GM23338 (cell line): ENCODE measurements at regions not wholly inside any gene's neighbourhood (a gene's known extent, or its start where the extent isn't known, plus 50 kb on each side); places are given as distances from the start of the nearest gene placed in this dataset.

Experiments used
- ATAC-seq: fragments of 200-7000 bp; cut with Tn5 transposase; 3 replicates; pipeline ENCODE4 v1.9.1; 2020
- DNase-seq: peaks from one replicate; pipeline ENCODE4 v3.0.0-alpha.2; 2015; ENCODE audit warnings: low spot score
- H2AFZ ChIP-seq: fragments of 200-600 bp; sonication (generic); 2 replicates; pipeline ENCODE4 v1.8.0; 2016; ENCODE audit warnings: antibody characterized with exemption, mild to moderate bottlenecking, moderate library complexity
- H3F3A ChIP-seq: fragments of 200-600 bp; sonication (generic); replicated peaks from 2 replicates; pipeline ENCODE4 v1.8.0; 2017; ENCODE audit warnings: antibody characterized with exemption, mixed run types, low read depth
- H3K27ac ChIP-seq: fragments of 200-600 bp; sonication (generic); 2 replicates; pipeline ENCODE4 v1.6.1; 2016; ENCODE audit warnings: low read depth
- H3K27me3 ChIP-seq: fragments of 200-600 bp; sonication (generic); 2 replicates; pipeline ENCODE4 v1.8.0; 2016; ENCODE audit warnings: mild to moderate bottlenecking, mixed run types, moderate library complexity; ENCODE audit not compliant: insufficient read depth
- H3K36me3 ChIP-seq: fragments of 200-600 bp; sonication (generic); 2 replicates; pipeline ENCODE4 v1.8.0; 2016; ENCODE audit warnings: mild to moderate bottlenecking; ENCODE audit not compliant: insufficient read depth
- H3K4me1 ChIP-seq: fragments of 200-600 bp; sonication (generic); 2 replicates; pipeline ENCODE4 v1.8.0; 2016; ENCODE audit warnings: mild to moderate bottlenecking, moderate library complexity; ENCODE audit not compliant: insufficient read depth
- H3K4me2 ChIP-seq: fragments of 200-600 bp; sonication (generic); 2 replicates; pipeline ENCODE4 v1.7.1; 2017; ENCODE audit warnings: mixed run types
- H3K4me3 ChIP-seq: fragments of 200-600 bp; sonication (generic); 2 replicates; pipeline ENCODE4 v1.6.1; 2016; ENCODE audit warnings: mixed run types
- H3K79me2 ChIP-seq: fragments of 200-600 bp; sonication (generic); replicated peaks from 2 replicates; pipeline ENCODE4 v1.8.0; 2017; ENCODE audit warnings: mild to moderate bottlenecking; ENCODE audit not compliant: insufficient read depth
- H3K9me2 ChIP-seq: fragments of 200-600 bp; sonication (generic); 2 replicates; pipeline ENCODE4 v1.8.0; 2017; ENCODE audit not compliant: insufficient read depth
- H4K20me1 ChIP-seq: fragments of 200-600 bp; sonication (generic); replicated peaks from 2 replicates; pipeline ENCODE4 v1.8.0; 2017; ENCODE audit warnings: mild to moderate bottlenecking; ENCODE audit not compliant: insufficient read depth
- H3K27ac Mint-ChIP-seq: 2 replicates; pipeline ENCODE4 v1.8.0; 2020; ENCODE audit warnings: inconsistent platforms, mild to moderate bottlenecking, moderate library complexity, mixed read lengths
- H3K27me3 Mint-ChIP-seq: 3 replicates; pipeline ENCODE4 v1.8.0; 2022; ENCODE audit warnings: low read depth, mild to moderate bottlenecking, moderate library complexity, mixed read lengths, inconsistent platforms; ENCODE audit not compliant: insufficient read depth, poor library complexity
- H3K36me3 Mint-ChIP-seq: 3 replicates; pipeline ENCODE4 v1.8.0; 2021; ENCODE audit warnings: low read depth, mild to moderate bottlenecking, inconsistent platforms, moderate library complexity, mixed read lengths
- H3K4me1 Mint-ChIP-seq: 3 replicates; pipeline ENCODE4 v1.8.0; 2020; ENCODE audit warnings: mild to moderate bottlenecking, inconsistent platforms, mixed read lengths
- H3K4me3 Mint-ChIP-seq: 3 replicates; pipeline ENCODE4 v1.8.0; 2021; ENCODE audit warnings: moderate library complexity, mild to moderate bottlenecking, inconsistent platforms, mixed read lengths
- H3K9me3 Mint-ChIP-seq: 3 replicates; pipeline ENCODE4 v1.8.0; 2020; ENCODE audit warnings: moderate library complexity, mild to moderate bottlenecking, inconsistent platforms, mixed read lengths
- CREB1 ChIP-seq: fragments of 250-450 bp; sonication (Bioruptor Pico); IDR thresholded peaks from 2 replicates; pipeline ENCODE4 v1.5.0; 2020; ENCODE audit warnings: low read depth, mild to moderate bottlenecking, moderate library complexity
- EZH2phosphoT487 ChIP-seq: fragments of 200-600 bp; sonication (generic); IDR thresholded peaks from one replicate; pipeline ENCODE4 v1.8.1; 2018; ENCODE audit warnings: antibody characterized with exemption; ENCODE audit not compliant: unreplicated experiment
- JUNB ChIP-seq: IDR thresholded peaks from one replicate; pipeline ENCODE4 v1.6.1; 2016; ENCODE audit warnings: antibody characterized with exemption; ENCODE audit not compliant: unreplicated experiment
- NANOG ChIP-seq: IDR thresholded peaks from 2 replicates; pipeline ENCODE4 v1.6.1; 2016; ENCODE audit warnings: antibody characterized with exemption, borderline replicate concordance
- POLR2AphosphoS5 ChIP-seq: IDR thresholded peaks from 2 replicates; pipeline ENCODE4 v1.6.1; 2016; ENCODE audit warnings: antibody characterized with exemption, low read depth
- ZNF114 ChIP-seq: fragments of 250-450 bp; sonication (Bioruptor Pico); IDR thresholded peaks from 2 replicates; pipeline ENCODE4 v1.5.0; 2020; ENCODE audit warnings: mild to moderate bottlenecking, moderate library complexity
- ZNF331 ChIP-seq: fragments of 250-450 bp; sonication (Bioruptor Pico); IDR thresholded peaks from 2 replicates; pipeline ENCODE4 v1.5.0; 2020; ENCODE audit warnings: low read depth, mild to moderate bottlenecking, moderate library complexity
- TF ChIP-seq, protein P1 (sequence below): IDR thresholded peaks from 2 replicates; pipeline ENCODE4 v1.6.1; 2016; ENCODE audit warnings: antibody characterized with exemption
- TF ChIP-seq, protein P2 (sequence below): IDR thresholded peaks from one replicate; pipeline ENCODE4 v1.6.1; 2018; ENCODE audit warnings: antibody characterized with exemption; ENCODE audit not compliant: unreplicated experiment
- TF ChIP-seq, protein P3 (sequence below): fragments of 250-450 bp; sonication (Bioruptor Pico); IDR thresholded peaks from 2 replicates; pipeline ENCODE4 v1.5.0; 2020; ENCODE audit warnings: mild to moderate bottlenecking, moderate library complexity

DNA sequence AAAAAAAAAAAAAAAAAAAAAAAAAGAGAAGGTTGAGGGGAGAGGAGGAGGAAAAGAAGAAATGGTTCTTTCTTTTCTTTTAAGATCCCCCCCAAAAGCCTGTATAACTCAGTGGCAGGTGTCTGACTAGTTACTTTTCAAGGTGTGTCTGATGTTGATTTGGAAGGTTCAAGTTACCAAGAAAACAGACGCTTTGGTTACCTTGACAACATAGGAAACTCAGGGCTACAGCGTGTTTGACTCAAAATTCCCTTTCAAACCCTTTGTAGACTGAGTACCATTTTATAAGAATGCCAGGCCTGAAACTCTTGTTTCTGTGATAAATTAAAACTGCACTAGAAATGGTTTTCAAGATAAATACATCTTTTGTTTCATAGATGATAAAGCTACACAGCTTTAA is 286.8 kb downstream of the SKIDA1 start:
- no peak overlapping the region for H3K4me3 Mint-ChIP-seq
- no peak overlapping the region for H3K27ac ChIP-seq
- H3K27me3 ChIP-seq, result no peaks in the 10 kb centered on the region
- H3K4me1 ChIP-seq, result peaks cover 3% of the 10 kb centered on the region; the same call in 1 of the 2 replicates
- H3F3A ChIP-seq, result 0 out of 2 replicates have a peak, but pooled peaks cover 4% of the 10 kb centered on the region
- no peaks in the 10 kb centered on the region for H3K27me3 Mint-ChIP-seq
- no peak overlapping the region for H3K4me2 ChIP-seq
- no peaks in the 10 kb centered on the region for H3K79me2 ChIP-seq
- no peaks in the 10 kb centered on the region for H3K9me3 Mint-ChIP-seq
- H3K4me3 ChIP-seq, result no peak overlapping the region
- H3K36me3 ChIP-seq, result no peaks in the 10 kb centered on the region
- TF ChIP-seq, protein P1, sequence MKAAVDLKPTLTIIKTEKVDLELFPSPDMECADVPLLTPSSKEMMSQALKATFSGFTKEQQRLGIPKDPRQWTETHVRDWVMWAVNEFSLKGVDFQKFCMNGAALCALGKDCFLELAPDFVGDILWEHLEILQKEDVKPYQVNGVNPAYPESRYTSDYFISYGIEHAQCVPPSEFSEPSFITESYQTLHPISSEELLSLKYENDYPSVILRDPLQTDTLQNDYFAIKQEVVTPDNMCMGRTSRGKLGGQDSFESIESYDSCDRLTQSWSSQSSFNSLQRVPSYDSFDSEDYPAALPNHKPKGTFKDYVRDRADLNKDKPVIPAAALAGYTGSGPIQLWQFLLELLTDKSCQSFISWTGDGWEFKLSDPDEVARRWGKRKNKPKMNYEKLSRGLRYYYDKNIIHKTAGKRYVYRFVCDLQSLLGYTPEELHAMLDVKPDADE, result no peak
- TF ChIP-seq JUNB, result no peak
- TF ChIP-seq CREB1 (CRISPR knock-in tag), result no peak
- no peaks in the 10 kb centered on the region for H3K9me2 ChIP-seq
- no peaks in the 10 kb centered on the region for H4K20me1 ChIP-seq
- no peak overlapping the region for H3K27ac Mint-ChIP-seq
- ATAC-seq (no peak), DNase-seq (peak; percentile 39)
- H2AFZ ChIP-seq, result no peak overlapping the region
- H3K36me3 Mint-ChIP-seq, result no peaks in the 10 kb centered on the region
- no peaks in the 10 kb centered on the region; the same call in 2 of the 3 replicates for H3K4me1 Mint-ChIP-seq

DNA sequence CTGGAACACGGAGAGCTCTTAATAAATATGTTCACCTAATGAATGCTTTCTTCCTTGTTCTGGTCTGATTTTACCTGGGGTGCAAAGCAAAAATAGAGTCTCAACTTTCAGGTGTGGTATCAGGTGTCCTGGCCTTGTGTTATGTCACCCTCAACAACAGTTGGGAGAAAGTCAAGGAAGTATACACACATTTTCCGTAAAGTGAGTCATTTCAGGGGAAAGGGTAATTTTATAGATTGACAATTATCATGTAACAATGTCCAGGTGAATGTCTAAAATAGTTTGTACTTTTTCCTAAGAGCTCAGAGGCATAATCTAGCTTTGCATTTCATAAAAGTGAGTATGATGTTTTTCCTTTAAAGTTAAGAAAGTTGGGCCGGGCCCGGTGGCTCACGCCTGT is 287.4 kb downstream of the SKIDA1 start:
- H3K27ac Mint-ChIP-seq, result no peak overlapping the region
- no peak overlapping the region for H3K4me3 ChIP-seq
- H3K4me3 Mint-ChIP-seq, result no peak overlapping the region
- 0 out of 2 replicates have a peak, but pooled peaks cover 4% of the 10 kb centered on the region for H3F3A ChIP-seq
- peaks cover 3% of the 10 kb centered on the region; the same call in 1 of the 2 replicates for H3K4me1 ChIP-seq
- H3K79me2 ChIP-seq, result no peaks in the 10 kb centered on the region
- no peaks in the 10 kb centered on the region for H3K27me3 ChIP-seq
- H3K27me3 Mint-ChIP-seq, result no peaks in the 10 kb centered on the region
- H4K20me1 ChIP-seq, result no peaks in the 10 kb centered on the region
- H3K4me2 ChIP-seq, result no peak overlapping the region
- H3K36me3 Mint-ChIP-seq, result no peaks in the 10 kb centered on the region
- no peak overlapping the region for H3K27ac ChIP-seq
- DNase-seq (no peak), ATAC-seq (no peak)
- 0 out of 2 replicates have a peak, but pooled peaks cover 2% of the 10 kb centered on the region for H3K9me2 ChIP-seq
- H2AFZ ChIP-seq, result no peak overlapping the region
- no peaks in the 10 kb centered on the region for H3K36me3 ChIP-seq
- no peaks in the 10 kb centered on the region; the same call in 2 of the 3 replicates for H3K4me1 Mint-ChIP-seq
- H3K9me3 Mint-ChIP-seq, result peaks cover 2% of the 10 kb centered on the region
- TF ChIP-seq CREB1 (CRISPR knock-in tag) (no peak), EZH2phosphoT487 (no peak), POLR2AphosphoS5 (no peak), ZNF331 (no peak), ZNF114 (CRISPR knock-in tag) (no peak), NANOG (no peak)
- TF ChIP-seq, protein P2, sequence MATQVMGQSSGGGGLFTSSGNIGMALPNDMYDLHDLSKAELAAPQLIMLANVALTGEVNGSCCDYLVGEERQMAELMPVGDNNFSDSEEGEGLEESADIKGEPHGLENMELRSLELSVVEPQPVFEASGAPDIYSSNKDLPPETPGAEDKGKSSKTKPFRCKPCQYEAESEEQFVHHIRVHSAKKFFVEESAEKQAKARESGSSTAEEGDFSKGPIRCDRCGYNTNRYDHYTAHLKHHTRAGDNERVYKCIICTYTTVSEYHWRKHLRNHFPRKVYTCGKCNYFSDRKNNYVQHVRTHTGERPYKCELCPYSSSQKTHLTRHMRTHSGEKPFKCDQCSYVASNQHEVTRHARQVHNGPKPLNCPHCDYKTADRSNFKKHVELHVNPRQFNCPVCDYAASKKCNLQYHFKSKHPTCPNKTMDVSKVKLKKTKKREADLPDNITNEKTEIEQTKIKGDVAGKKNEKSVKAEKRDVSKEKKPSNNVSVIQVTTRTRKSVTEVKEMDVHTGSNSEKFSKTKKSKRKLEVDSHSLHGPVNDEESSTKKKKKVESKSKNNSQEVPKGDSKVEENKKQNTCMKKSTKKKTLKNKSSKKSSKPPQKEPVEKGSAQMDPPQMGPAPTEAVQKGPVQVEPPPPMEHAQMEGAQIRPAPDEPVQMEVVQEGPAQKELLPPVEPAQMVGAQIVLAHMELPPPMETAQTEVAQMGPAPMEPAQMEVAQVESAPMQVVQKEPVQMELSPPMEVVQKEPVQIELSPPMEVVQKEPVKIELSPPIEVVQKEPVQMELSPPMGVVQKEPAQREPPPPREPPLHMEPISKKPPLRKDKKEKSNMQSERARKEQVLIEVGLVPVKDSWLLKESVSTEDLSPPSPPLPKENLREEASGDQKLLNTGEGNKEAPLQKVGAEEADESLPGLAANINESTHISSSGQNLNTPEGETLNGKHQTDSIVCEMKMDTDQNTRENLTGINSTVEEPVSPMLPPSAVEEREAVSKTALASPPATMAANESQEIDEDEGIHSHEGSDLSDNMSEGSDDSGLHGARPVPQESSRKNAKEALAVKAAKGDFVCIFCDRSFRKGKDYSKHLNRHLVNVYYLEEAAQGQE, result no peak
- TF ChIP-seq, protein P1, result no peak
- TF ChIP-seq, protein P3, sequence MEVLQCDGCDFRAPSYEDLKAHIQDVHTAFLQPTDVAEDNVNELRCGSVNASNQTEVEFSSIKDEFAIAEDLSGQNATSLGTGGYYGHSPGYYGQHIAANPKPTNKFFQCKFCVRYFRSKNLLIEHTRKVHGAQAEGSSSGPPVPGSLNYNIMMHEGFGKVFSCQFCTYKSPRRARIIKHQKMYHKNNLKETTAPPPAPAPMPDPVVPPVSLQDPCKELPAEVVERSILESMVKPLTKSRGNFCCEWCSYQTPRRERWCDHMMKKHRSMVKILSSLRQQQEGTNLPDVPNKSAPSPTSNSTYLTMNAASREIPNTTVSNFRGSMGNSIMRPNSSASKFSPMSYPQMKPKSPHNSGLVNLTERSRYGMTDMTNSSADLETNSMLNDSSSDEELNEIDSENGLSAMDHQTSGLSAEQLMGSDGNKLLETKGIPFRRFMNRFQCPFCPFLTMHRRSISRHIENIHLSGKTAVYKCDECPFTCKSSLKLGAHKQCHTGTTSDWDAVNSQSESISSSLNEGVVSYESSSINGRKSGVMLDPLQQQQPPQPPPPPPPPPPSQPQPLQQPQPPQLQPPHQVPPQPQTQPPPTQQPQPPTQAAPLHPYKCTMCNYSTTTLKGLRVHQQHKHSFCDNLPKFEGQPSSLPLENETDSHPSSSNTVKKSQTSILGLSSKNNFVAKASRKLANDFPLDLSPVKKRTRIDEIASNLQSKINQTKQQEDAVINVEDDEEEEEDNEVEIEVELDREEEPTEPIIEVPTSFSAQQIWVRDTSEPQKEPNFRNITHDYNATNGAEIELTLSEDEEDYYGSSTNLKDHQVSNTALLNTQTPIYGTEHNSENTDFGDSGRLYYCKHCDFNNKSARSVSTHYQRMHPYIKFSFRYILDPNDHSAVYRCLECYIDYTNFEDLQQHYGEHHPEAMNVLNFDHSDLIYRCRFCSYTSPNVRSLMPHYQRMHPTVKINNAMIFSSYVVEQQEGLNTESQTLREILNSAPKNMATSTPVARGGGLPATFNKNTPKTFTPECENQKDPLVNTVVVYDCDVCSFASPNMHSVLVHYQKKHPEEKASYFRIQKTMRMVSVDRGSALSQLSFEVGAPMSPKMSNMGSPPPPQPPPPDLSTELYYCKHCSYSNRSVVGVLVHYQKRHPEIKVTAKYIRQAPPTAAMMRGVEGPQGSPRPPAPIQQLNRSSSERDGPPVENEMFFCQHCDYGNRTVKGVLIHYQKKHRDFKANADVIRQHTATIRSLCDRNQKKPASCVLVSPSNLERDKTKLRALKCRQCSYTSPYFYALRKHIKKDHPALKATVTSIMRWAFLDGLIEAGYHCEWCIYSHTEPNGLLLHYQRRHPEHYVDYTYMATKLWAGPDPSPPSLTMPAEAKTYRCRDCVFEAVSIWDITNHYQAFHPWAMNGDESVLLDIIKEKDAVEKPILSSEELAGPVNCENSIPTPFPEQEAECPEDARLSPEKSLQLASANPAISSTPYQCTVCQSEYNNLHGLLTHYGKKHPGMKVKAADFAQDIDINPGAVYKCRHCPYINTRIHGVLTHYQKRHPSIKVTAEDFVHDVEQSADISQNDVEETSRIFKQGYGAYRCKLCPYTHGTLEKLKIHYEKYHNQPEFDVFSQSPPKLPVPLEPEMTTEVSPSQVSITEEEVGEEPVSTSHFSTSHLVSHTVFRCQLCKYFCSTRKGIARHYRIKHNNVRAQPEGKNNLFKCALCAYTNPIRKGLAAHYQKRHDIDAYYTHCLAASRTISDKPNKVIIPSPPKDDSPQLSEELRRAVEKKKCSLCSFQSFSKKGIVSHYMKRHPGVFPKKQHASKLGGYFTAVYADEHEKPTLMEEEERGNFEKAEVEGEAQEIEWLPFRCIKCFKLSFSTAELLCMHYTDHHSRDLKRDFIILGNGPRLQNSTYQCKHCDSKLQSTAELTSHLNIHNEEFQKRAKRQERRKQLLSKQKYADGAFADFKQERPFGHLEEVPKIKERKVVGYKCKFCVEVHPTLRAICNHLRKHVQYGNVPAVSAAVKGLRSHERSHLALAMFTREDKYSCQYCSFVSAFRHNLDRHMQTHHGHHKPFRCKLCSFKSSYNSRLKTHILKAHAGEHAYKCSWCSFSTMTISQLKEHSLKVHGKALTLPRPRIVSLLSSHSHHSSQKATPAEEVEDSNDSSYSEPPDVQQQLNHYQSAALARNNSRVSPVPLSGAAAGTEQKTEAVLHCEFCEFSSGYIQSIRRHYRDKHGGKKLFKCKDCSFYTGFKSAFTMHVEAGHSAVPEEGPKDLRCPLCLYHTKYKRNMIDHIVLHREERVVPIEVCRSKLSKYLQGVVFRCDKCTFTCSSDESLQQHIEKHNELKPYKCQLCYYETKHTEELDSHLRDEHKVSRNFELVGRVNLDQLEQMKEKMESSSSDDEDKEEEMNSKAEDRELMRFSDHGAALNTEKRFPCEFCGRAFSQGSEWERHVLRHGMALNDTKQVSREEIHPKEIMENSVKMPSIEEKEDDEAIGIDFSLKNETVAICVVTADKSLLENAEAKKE (CRISPR knock-in tag), result no peak
